GM12864 (cell line): ENCODE measurements at regions not wholly inside any gene's neighbourhood (a gene's known extent, or its start where the extent isn't known, plus 50 kb on each side); places are given as distances from the start of the nearest gene placed in this dataset.

Experiments
- DNase-seq: peaks from one replicate; pipeline ENCODE4 v3.0.0-alpha.2; 2011; ENCODE audit warnings: low read depth
- H3K4me3 ChIP-seq: 2 replicates; pipeline ENCODE4 v1.5.1; 2011; ENCODE audit warnings: mild to moderate bottlenecking, low read depth, low read length, control low read depth
- TF ChIP-seq, protein P1 (sequence below): IDR thresholded peaks from 2 replicates; pipeline ENCODE4 v1.5.1; 2011; ENCODE audit warnings: low read depth, mild to moderate bottlenecking, moderate library complexity, low read length, control low read depth, inconsistent platforms; ENCODE audit errors: missing control alignments

DNA sequence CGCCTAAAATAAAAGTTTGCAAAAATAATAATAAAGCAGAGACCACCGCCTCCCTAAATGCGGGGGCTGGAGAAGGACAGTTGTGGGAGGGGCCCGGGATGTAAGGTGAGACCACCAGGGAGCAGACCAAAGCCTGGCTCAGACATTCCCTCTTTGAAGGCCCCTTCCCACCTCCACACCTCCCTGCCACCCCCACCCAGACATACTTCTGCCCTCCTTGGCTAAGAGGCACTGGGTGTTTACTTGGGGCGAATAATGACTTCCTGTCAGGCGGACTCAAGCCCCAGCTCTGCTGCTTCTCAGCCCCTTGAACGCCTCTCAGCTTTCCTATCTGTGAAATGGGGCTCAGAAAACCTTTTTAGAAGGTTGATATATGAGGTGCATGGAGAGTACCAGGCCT lies 58.8 kb upstream of the GGTA1 start:
- H3K4me3 ChIP-seq: no peak overlapping the region
- TF ChIP-seq, protein P1, sequence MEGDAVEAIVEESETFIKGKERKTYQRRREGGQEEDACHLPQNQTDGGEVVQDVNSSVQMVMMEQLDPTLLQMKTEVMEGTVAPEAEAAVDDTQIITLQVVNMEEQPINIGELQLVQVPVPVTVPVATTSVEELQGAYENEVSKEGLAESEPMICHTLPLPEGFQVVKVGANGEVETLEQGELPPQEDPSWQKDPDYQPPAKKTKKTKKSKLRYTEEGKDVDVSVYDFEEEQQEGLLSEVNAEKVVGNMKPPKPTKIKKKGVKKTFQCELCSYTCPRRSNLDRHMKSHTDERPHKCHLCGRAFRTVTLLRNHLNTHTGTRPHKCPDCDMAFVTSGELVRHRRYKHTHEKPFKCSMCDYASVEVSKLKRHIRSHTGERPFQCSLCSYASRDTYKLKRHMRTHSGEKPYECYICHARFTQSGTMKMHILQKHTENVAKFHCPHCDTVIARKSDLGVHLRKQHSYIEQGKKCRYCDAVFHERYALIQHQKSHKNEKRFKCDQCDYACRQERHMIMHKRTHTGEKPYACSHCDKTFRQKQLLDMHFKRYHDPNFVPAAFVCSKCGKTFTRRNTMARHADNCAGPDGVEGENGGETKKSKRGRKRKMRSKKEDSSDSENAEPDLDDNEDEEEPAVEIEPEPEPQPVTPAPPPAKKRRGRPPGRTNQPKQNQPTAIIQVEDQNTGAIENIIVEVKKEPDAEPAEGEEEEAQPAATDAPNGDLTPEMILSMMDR: no peak
- no peak for DNase-seq

DNA sequence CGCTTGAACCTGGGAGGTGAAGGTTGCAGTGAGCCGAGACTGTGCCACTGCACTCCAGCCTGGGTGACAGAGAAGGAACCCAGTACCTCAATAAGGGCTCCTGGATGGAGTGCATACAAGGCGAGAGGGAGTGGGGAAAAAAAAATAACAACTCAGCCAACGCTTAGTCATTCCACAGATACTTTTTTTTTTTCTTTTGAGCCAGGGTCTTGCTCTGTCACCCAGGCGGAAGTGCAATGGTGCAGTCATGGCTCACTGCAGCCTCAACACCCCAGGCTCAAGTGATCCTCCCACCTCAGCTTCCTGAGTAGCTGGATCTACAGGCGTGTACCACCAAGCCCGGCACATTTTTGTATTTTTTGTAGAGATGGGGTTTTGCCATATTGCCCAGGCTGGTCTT lies 59.5 kb upstream of the GGTA1 start:
- H3K4me3 ChIP-seq: no peak overlapping the region
- peak; percentile 48 for DNase-seq
- TF ChIP-seq, protein P1: no peak

DNA sequence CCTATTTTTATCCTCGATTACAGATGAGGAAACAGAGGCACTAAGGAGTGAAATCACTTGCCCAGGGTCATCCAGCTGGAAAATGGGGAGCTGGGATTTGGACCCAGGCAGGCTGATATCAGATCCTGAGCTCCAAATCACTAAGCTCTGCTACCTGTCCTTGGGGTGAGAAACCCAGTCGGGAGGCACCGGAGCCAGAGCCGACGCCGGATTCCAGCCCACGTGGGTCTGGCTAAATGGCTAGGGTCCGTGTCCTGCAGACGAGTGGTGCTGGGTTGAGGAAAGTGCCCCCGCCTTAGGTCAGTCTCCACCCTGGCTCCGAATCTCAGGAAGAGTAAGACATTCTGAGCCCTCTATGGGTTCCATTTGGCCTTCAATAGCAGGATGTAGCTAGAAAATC lies 61.3 kb upstream of the GGTA1 start:
- H3K4me3 ChIP-seq: no peak overlapping the region
- TF ChIP-seq, protein P1: no peak
- DNase-seq: no peak

DNA sequence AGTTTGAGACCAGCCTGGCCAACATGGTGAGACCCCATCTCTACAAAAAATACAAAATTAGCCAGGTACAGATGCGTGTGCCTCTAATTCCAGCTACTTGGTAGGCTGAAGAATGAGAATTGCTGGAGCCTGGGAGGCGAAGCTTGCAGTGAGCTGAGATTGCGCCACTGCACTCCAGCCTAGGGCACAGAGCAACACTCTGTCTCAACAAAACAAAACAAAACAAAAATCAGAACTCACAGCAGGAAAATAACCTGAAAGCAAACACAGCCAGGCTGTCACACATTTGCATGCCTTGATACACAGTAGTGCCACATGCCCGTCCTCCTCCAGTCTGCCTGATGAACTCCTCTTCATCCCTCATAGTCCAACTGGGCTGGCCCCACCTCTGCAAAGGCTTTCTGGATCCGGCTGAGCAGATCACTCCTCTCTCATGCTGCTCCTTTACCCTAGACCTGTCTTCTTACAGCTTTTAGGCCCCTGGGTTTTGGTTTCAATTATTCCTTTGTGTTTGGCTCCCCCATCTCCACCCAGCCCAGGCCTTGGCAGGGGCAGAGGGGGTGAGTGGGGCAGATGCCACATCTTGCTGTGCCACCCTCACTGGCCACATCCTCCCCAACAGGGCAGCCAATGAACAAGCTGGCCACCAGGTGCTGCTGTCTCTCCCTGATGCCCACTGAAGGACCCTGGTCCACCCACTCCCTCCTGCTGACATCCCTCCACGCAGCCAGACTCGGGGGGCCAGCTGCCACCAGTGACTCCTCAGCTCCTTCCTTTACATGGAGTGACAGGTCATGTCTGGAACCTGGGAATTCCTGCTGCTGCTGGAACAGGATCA lies 62.0 kb upstream of the GGTA1 start:
- DNase-seq: no peak
- TF ChIP-seq, protein P1: no peak
- H3K4me3 ChIP-seq: no peak overlapping the region

DNA sequence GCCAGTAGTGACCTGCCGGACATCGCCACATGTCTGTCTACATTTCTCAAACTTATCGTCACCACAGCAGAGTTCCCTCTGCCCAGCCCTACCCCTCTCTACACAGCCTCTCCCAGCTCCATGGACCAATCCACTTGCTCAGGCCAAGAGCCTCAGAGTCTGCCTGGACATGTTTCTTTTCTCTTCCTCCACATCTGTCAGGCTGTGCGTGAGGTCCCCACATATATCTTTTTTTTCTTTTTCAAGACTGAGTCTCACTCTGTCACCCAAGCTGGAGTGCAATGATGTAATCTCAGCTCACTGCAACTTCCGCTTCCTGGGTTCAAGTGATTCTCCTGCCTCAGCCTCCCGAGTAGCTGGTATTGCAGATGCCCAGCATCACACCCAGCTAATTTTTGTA lies 62.7 kb upstream of the GGTA1 start:
- TF ChIP-seq, protein P1: no peak
- no peak overlapping the region for H3K4me3 ChIP-seq
- no peak for DNase-seq

DNA sequence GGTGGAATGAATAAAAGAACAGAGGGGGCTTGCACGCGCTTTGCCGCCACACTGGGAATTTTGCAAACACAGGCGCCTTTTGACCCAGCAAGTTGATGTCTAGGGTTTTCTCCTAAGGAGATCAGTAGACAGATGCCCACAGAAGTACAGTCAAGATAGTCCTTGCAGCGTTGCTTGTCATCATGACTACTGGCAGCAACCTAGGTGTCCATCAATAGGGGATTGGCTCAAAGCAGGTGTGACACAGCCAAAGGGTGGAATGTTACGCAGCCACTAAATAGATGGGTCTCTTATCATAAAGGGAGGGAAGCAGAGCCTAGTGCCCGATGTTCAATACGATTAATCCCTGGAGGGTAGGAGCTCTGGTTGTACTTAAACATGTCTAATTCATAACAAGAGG lies 63.8 kb upstream of the GGTA1 start:
- no peak for DNase-seq
- TF ChIP-seq, protein P1: no peak
- no peak overlapping the region for H3K4me3 ChIP-seq
